ENCODE measurements at regions not wholly inside any gene's neighbourhood (a gene's known extent, or its start where the extent isn't known, plus 50 kb on each side); places are given as distances from the start of the nearest gene placed in this dataset.

DNA sequence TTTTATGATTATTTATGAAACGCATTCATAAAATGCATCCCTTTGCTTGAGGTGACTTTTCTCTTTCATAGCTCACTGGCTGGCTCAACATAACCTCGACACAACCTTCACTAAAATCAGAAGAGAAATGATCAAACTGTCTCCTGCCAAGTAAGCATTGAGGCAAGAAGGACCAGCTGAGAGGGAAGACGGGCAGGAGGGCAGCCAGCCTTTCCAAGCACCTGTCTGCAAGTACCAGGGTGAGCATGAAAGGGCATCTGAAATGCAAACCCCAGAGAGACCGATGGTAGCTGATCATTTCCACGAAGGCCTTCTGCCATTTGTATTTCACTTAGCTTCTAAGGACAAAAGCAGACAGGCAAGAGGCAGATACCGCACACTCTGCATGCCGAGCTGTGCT is 52.1 kb upstream of the RPH3AL start:
- DNase-seq (ENCODE audit: low read depth), result no peak
- TF ChIP-seq, protein P1, sequence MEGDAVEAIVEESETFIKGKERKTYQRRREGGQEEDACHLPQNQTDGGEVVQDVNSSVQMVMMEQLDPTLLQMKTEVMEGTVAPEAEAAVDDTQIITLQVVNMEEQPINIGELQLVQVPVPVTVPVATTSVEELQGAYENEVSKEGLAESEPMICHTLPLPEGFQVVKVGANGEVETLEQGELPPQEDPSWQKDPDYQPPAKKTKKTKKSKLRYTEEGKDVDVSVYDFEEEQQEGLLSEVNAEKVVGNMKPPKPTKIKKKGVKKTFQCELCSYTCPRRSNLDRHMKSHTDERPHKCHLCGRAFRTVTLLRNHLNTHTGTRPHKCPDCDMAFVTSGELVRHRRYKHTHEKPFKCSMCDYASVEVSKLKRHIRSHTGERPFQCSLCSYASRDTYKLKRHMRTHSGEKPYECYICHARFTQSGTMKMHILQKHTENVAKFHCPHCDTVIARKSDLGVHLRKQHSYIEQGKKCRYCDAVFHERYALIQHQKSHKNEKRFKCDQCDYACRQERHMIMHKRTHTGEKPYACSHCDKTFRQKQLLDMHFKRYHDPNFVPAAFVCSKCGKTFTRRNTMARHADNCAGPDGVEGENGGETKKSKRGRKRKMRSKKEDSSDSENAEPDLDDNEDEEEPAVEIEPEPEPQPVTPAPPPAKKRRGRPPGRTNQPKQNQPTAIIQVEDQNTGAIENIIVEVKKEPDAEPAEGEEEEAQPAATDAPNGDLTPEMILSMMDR (IDR thresholded peaks at IDR 0.05; ENCODE audit: low read length, missing control alignments), result no peak
- H3K4me3 ChIP-seq (replicated peaks; ENCODE audit: low read depth, low read length), result no peak overlapping the region
